HCT116 (cell line): ENCODE measurements at regions not wholly inside any gene's neighbourhood (a gene's known extent, or its start where the extent isn't known, plus 50 kb on each side); places are given as distances from the start of the nearest gene placed in this dataset.

Source experiments
- ATAC-seq: fragments of 200-7000 bp; cut with Tn5 transposase; 2 replicates; pipeline ENCODE4 v1.9.1; 2020; ENCODE audit warnings: mild to moderate bottlenecking, moderate library complexity
- BruUV-seq: library from RNA; stranded (reverse); fragments of 400-500 nt; replicated peaks from 2 replicates; lab custom pipeline; 2021; lab: Mats Ljungman, UMichigan
- CTCF ChIA-PET: fragments of 300-600 bp; sonication (Branson Sonifier 250); formaldehyde crosslinking; loops from one replicate; lab custom pipeline; 2021; ENCODE audit warnings: antibody characterized with exemption; lab: Charles Lee
- POLR2A ChIA-PET: fragments of 300-600, 350-600 bp; sonication (Branson Sonifier 250); formaldehyde crosslinking; loops from one replicate; lab custom pipeline; 2021; ENCODE audit warnings: antibody characterized with exemption; lab: Charles Lee
- RAD21 ChIA-PET, 2 experiments: fragments of 300-600 bp; sonication (Branson Sonifier 250); formaldehyde crosslinking; loops; one replicate each; lab custom pipeline; 2023; ENCODE audit warnings: low total read pairs in 2 of 2; ENCODE audit not compliant: uncharacterized antibody in 2 of 2, unreplicated experiment in 2 of 2, low non-redundant PET in 1 of 2; lab: Charles Lee
- DNase-seq: peaks from one replicate; pipeline ENCODE4 v3.0.0-alpha.2; 2010; ENCODE audit warnings: low read depth, low spot score
- H2AFZ ChIP-seq: fragments of 200-600 bp; shearing (Covaris generic), sonication (generic); 2 replicates; pipeline ENCODE4 v1.6.1; 2017; ENCODE audit warnings: low read depth, mixed run types, mixed read lengths, antibody characterized with exemption, low read length; ENCODE audit not compliant: poor library complexity, severe bottlenecking
- H3K27ac ChIP-seq: 2 replicates; pipeline ENCODE4 v1.5.1; 2012; ENCODE audit warnings: low read depth, low read length
- H3K27me3 ChIP-seq: fragments of 200-600 bp; sonication (generic); 2 replicates; pipeline ENCODE4 v1.6.1; 2016; ENCODE audit warnings: mixed run types, low read length, mixed read lengths; ENCODE audit not compliant: insufficient read depth
- H3K36me3 ChIP-seq, 2 experiments: fragments of 200-500 bp in 1 of 2; fragments of 200-600 bp in 1 of 2; sonication (Bioruptor generic) in 1 of 2; sonication (generic) in 1 of 2; 2 replicates each; pipeline versions ENCODE4 v1.5.1 to v1.6.1; 2014 to 2016; ENCODE audit warnings: low read length in 2 of 2, inconsistent platforms in 1 of 2, mixed read lengths in 1 of 2, mixed run types in 1 of 2; ENCODE audit not compliant: insufficient read depth in 2 of 2, control insufficient read depth in 1 of 2
- H3K4me1 ChIP-seq, 2 experiments: fragments of 200-600 bp in 1 of 2; sonication (generic) in 1 of 2; 2 replicates each; pipeline versions ENCODE4 v1.5.1 to v1.6.1; 2012 to 2017; ENCODE audit warnings: low read length in 2 of 2, inconsistent platforms in 1 of 2, mild to moderate bottlenecking in 1 of 2, mixed read lengths in 1 of 2, mixed run types in 1 of 2, moderate library complexity in 1 of 2; ENCODE audit not compliant: insufficient read depth in 2 of 2, control insufficient read depth in 1 of 2
- H3K4me2 ChIP-seq: fragments of 200-600 bp; sonication (generic); 2 replicates; pipeline ENCODE4 v1.6.1; 2017; ENCODE audit warnings: mixed run types, low read length, mixed read lengths
- H3K4me3 ChIP-seq, 2 experiments: fragments of 200-600 bp in 1 of 2; sonication (generic) in 1 of 2; replicated peaks in 1 of 2; 2 replicates each; pipeline ENCODE4 v1.5.1; 2011 to 2016; ENCODE audit warnings: low read length in 2 of 2, control low read depth in 1 of 2, low read depth in 1 of 2, mild to moderate bottlenecking in 1 of 2, mixed read lengths in 1 of 2, mixed run types in 1 of 2
- H3K79me2 ChIP-seq: fragments of 200-600 bp; sonication (generic); 2 replicates; pipeline ENCODE4 v1.6.1; 2017; ENCODE audit warnings: mild to moderate bottlenecking, mixed run types, low read length, moderate library complexity, mixed read lengths; ENCODE audit not compliant: insufficient read depth
- H3K9ac ChIP-seq: fragments of 200-600 bp; sonication (generic); 2 replicates; pipeline ENCODE4 v1.6.1; 2016; ENCODE audit warnings: low read length, mixed read lengths
- H3K9me2 ChIP-seq: fragments of 200-600 bp; sonication (generic), shearing (Covaris generic); 2 replicates; pipeline ENCODE4 v1.6.1; 2017; ENCODE audit warnings: mixed run types, mild to moderate bottlenecking, moderate library complexity; ENCODE audit not compliant: insufficient read depth
- H3K9me3 ChIP-seq, 2 experiments: fragments of 200-500 bp in 1 of 2; fragments of 200-600 bp in 1 of 2; sonication (Bioruptor generic) in 1 of 2; sonication (generic) in 1 of 2; 2 replicates each; pipeline ENCODE4 v1.6.1; 2014 to 2017; ENCODE audit warnings: low read length in 2 of 2, mixed read lengths in 2 of 2, inconsistent platforms in 1 of 2, low read depth in 1 of 2, mild to moderate bottlenecking in 1 of 2, mixed run types in 1 of 2, moderate library complexity in 1 of 2; ENCODE audit not compliant: control insufficient read depth in 1 of 2, insufficient read depth in 1 of 2
- H4K20me1 ChIP-seq: fragments of 200-600 bp; sonication (generic), shearing (Covaris generic); 2 replicates; pipeline ENCODE4 v1.6.1; 2017; ENCODE audit warnings: mixed run types, mild to moderate bottlenecking, moderate library complexity; ENCODE audit not compliant: insufficient read depth
- ATF3 ChIP-seq: IDR thresholded peaks from 2 replicates; pipeline ENCODE4 v1.6.1; 2012
- CBX3 ChIP-seq: IDR thresholded peaks from 2 replicates; pipeline ENCODE4 v1.6.1; 2012; ENCODE audit warnings: low read depth
- CTCF ChIP-seq, 3 experiments: fragments of 200-600 bp in 1 of 3; sonication (generic) in 1 of 3; IDR thresholded peaks in 2 of 3; conservative IDR thresholded peaks in 1 of 3; 2 replicates each; pipeline ENCODE4 v1.5.1; 2012 to 2017; ENCODE audit warnings: low read depth in 2 of 3, low read length in 2 of 3, antibody characterized with exemption in 1 of 3, borderline replicate concordance in 1 of 3, control low read depth in 1 of 3, mild to moderate bottlenecking in 1 of 3, mixed read lengths in 1 of 3, mixed run types in 1 of 3, moderate library complexity in 1 of 3; ENCODE audit not compliant: insufficient read depth in 1 of 3
- EGR1 ChIP-seq: IDR thresholded peaks from 2 replicates; pipeline ENCODE4 v1.6.1; 2012; ENCODE audit warnings: low read depth
- ELF1 ChIP-seq: IDR thresholded peaks from 2 replicates; pipeline ENCODE4 v1.6.1; 2012; ENCODE audit warnings: low read depth, borderline replicate concordance
- EZH2 ChIP-seq: fragments of 200-600 bp; sonication (generic); IDR thresholded peaks from 2 replicates; pipeline ENCODE4 v1.6.1; 2017; ENCODE audit warnings: antibody characterized with exemption, mixed run types
- FOSL1 ChIP-seq: IDR thresholded peaks from 2 replicates; pipeline ENCODE4 v1.6.1; 2012; ENCODE audit warnings: low read depth
- POLR2A ChIP-seq: IDR thresholded peaks from 2 replicates; pipeline ENCODE4 v1.7.0; 2011; ENCODE audit warnings: borderline replicate concordance; ENCODE audit not compliant: insufficient read depth, insufficient read length; ENCODE audit errors: extremely low read depth
- POLR2AphosphoS5 ChIP-seq: IDR thresholded peaks from 2 replicates; pipeline ENCODE4 v1.6.1; 2011; ENCODE audit warnings: mild to moderate bottlenecking, low read depth, low read length, moderate library complexity
- SP1 ChIP-seq: IDR thresholded peaks from 2 replicates; pipeline ENCODE4 v1.6.1; 2012; ENCODE audit warnings: low read depth
- ZBTB33 ChIP-seq: IDR thresholded peaks from 2 replicates; pipeline ENCODE4 v1.6.1; 2011; ENCODE audit warnings: mild to moderate bottlenecking, low read length, moderate library complexity; ENCODE audit not compliant: insufficient replicate concordance; ENCODE audit errors: extremely low read depth
- intact Hi-C: fragments of 100-400 bp; cut with micrococcal nuclease; formaldehyde crosslinking; loops from 2 replicates; pipeline ENCODE4 v1.10.0; 2022

- peaks cover 10% of the 10 kb centered on the region; the same call in 1 of the 2 replicates for H3K27me3 ChIP-seq
- H4K20me1 ChIP-seq, result no peaks in the 10 kb centered on the region
- no peaks in the 10 kb centered on the region for H3K36me3 ChIP-seq
- no peak overlapping the region for H3K4me3 ChIP-seq
- no peak overlapping the region for H2AFZ ChIP-seq
- CTCF ChIA-PET, result no interaction called here
- POLR2A ChIA-PET, result no interaction called here
- no peak overlapping the region for H3K27ac ChIP-seq
- no peaks in the 10 kb centered on the region for H3K9me3 ChIP-seq
- H3K9me2 ChIP-seq, result no peaks in the 10 kb centered on the region
- DNase-seq (no peak), ATAC-seq (no peak)
- peaks cover under 1 to 3% of the 10 kb centered on the region in 2 experiments; a peak in 1 of 4 replicates for H3K4me1 ChIP-seq
- RAD21 ChIA-PET, result no interaction called here
- H3K9ac ChIP-seq, result no peak overlapping the region
- intact Hi-C loops, result no loop called here
- no peak overlapping the region for H3K4me2 ChIP-seq
- TF ChIP-seq POLR2AphosphoS5 (no peak), EZH2 (no peak), ATF3 (no peak), CTCF (IDR thresholded peaks at IDR 0.05 in 2 of 3, conservative IDR thresholded peaks at IDR 0.05 in 1 of 3; ENCODE audit: borderline replicate concordance in 1 of 3, insufficient read depth in 1 of 3, low read depth in 2 of 3, low read length in 2 of 3) (no peak), CBX3 (no peak), POLR2A (no peak), EGR1 (no peak)
- no TSS peak for BruUV-seq
- H3K79me2 ChIP-seq, result no peaks in the 10 kb centered on the region
Measured at GRCh38 chr15:69586721-69587120, 134.1 kb downstream of the RPLP1 start.

DNA sequence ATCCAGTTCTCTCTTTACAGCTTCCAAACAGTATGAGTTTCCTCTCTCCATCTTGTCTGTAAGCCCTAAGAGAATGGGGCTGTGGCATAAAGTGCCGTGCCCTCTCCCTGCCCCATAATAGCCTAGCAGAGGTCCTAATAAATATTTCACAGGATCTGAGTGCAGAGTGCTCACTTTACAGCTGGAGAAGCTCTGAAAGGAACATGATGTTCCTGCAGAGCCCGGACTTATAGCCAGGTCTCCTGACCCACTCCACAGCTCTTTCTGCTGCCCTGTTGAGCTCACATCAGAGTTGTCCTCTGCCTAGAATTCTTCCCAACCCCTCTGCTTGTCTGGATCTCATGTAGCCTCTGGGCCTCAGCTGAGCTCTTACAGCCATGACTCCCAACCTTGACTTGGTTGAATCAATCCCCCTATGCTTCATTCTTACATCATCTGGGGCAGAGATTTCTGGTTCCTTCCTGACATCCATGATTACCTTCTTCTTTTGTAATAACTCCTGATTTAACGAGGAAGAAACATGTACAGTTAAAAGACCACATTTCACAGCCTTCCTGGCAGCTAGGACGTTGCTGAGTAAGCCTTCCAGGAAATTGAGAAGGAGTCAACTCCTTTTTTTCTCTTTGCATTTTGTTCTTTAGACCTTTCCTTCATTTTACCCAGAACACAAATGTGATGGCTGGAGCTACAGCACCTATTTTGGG, 135.3 kb downstream of the RPLP1 start:
- no peaks in the 10 kb centered on the region for H4K20me1 ChIP-seq
- POLR2A ChIA-PET, result no interaction called here
- RAD21 ChIA-PET, result no interaction called here

More for the DNA sequence above, 135.3 kb downstream of the RPLP1 start:
- no peaks in the 10 kb centered on the region for H3K9me3 ChIP-seq
- H3K27me3 ChIP-seq, result peaks cover 10% of the 10 kb centered on the region; the same call in 1 of the 2 replicates
- no peaks in the 10 kb centered on the region for H3K79me2 ChIP-seq
- intact Hi-C loops, result no loop called here
- no peak overlapping the region for H2AFZ ChIP-seq
- no peaks in the 10 kb centered on the region for H3K9me2 ChIP-seq
- DNase-seq (no peak), ATAC-seq (no peak)
- H3K4me2 ChIP-seq, result no peak overlapping the region
- no peak overlapping the region for H3K27ac ChIP-seq
- no peak overlapping the region for H3K4me3 ChIP-seq
- peaks cover 6 to 7% of the 10 kb centered on the region in 2 experiments; a peak in 1 of 4 replicates for H3K4me1 ChIP-seq
- no peak for TF ChIP-seq POLR2AphosphoS5
- no peak for TF ChIP-seq ZBTB33
- no peak for TF ChIP-seq SP1
- TF ChIP-seq ATF3, result no peak
- TF ChIP-seq FOSL1, result no peak
- TF ChIP-seq ELF1, result no peak
- no peak for TF ChIP-seq CTCF (IDR thresholded peaks at IDR 0.05 in 2 of 3, conservative IDR thresholded peaks at IDR 0.05 in 1 of 3; ENCODE audit: borderline replicate concordance in 1 of 3, insufficient read depth in 1 of 3, low read depth in 2 of 3, low read length in 2 of 3)
- TF ChIP-seq EGR1, result no peak
- TF ChIP-seq, all 23 proteins: peak for 0
- BruUV-seq, result no TSS peak
- Histone ChIP-seq H3K9ac (no peak overlapping the region), H3K36me3 (no peaks in the 10 kb centered on the region)
- CTCF ChIA-PET, result no interaction called here
